SW480 (cell line): ENCODE measurements at regions not wholly inside any gene's neighbourhood (a gene's known extent, or its start where the extent isn't known, plus 50 kb on each side); places are given as distances from the start of the nearest gene placed in this dataset.
"Not testable (repeated sequence)": the region's sequence is repeated elsewhere in the genome, so short reads cannot be mapped to it uniquely, and the experiment has no call there.

ENCODE experiments used
- DNase-seq: peaks from one replicate; pipeline ENCODE4 v3.0.0-alpha.2; 2016; ENCODE audit warnings: low spot score

DNA sequence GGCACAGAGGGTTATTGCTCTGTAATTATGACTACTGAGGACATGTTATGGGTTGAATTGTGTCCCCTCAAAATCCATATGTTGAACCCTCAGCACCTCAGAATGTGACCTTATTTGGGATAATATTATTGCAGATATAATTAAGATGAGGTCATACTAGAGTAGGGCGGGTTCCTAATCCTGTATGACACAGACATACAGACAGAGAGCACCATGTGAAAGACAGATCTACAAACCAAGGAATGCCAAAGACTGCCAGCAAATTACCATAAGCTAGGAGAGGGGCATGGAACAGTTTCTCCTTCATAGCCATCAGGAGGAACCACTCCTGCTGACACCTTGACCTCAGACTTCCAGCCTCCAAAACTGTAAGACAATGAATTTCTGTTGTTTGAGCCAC lies 115.2 kb upstream of the OTUD4 start:
- peak; percentile 3 for DNase-seq

DNA sequence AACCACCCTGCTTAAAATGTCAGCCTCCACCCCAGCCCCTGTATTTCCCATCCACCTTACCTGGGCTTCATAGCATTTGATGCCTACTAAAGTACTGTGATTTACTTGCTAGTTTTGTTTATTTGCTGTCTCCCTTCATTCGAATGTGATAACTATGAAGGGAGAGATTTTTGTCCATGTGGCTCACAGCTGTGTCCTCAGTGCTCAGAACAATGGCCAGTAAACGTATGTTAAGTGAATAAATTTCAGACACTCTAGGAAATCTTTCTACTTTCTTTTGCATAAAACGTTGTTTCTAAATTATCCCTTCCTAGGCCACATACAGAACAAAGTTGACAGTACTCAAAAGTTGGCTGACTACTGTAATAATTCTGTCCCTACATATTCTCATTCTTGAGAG lies 114.7 kb upstream of the OTUD4 start:
- DNase-seq, result no peak

DNA sequence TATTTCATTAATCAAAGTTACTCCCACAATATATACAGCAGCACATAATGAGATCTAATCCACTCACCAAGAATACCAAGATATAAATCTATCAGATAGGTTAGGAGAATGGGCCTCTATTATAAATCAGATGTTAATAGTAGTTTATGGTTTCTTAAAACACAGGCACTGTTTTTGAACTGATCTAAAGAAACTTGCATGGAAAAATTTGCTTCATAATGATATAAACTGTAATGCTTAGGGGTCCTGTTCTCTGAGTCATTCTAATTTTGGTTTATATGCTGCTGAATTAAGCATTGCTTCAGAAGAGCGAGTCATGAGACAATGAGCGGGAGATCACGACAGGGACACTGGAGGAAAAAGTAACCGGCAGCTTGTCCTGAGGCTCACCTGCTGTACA lies 113.3 kb upstream of the OTUD4 start:
- no peak for DNase-seq

DNA sequence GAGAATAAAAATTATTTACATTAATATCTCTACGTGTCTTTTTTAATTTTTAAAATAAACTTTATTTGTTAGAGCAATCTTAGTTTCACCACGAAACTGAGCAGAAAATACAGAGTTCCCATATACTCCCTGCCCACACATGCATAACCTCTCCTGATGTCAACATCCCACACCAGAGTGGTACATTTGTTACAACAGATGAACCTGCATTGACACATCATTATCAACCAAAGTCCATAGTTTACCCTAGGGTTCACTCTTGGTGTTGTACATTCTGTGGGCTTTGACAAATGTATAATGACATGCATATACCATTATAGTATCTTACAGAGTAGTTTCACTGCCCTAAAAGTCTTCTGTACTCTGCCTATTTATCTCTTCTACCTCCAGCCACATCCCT lies 110.6 kb upstream of the OTUD4 start:
- DNase-seq, result no peak

DNA sequence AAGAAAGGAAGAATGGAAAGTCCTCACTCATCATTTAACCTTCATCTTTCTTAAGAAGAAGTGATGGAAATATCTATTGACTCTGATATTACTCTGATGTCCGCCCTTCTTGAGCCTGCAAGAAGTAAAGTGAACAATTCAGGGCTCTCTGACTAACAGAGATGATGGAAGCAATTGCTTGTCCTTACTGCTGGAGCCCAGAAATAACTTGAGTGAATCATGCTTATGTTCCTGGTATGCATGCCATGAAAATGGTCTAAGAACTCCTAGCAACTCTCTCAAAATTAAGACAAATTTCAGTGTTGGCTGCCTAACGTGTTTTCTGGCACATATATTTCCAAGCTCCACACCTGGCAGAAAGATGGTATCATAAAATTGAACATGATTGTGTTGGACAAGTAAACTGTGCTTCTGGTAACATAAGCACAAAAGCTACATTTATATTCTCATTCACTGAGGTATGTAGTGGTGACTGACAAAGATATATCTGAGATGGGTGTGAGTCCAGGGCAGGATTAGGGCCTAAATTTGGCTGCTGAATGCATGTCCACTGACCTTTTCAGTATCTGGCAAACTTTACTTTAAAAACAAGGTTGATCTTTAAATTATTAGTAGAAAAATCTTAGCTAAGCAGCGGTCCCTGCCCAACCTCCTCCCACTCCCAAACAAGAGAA lies 109.2 kb upstream of the OTUD4 start:
- no peak for DNase-seq

DNA sequence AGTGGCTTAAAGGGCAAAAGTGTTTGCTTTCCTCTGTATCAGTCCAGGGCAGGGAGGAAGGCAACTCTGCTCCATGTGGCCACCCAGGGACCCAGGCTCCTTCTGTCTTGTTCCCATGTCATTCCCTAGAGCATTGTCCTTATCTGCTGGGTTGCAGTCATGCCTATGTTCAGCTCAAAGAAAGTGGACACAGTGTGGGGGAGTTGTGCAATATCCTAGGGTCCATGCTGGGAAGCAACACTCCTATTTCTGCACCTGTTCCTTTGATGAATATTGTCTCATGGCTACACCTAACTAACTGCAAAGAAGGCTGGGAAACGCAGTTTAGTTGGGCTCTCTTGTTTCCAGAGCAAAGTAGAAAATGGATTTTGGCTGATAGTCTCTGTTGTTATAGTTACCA lies 107.0 kb upstream of the OTUD4 start:
- no peak for DNase-seq

DNA sequence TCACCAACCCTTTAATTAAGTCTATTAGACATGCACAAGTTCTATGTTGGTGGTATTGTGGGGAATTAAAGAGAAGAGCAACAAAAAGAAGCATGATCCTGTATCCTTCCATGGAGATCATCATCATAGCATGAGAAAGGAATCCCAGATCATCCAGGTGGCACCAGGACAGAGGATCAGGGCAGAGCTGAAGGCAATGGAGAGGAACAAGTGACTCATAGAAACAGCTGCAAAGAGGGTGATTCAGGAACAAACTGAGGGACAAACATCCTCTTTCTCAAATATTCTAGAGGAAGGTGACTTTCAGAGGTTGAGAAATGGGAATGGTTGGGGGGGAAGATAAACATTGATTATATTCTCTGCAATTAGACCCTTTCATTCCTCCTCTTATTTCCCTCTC lies 105.5 kb upstream of the OTUD4 start:
- peak; percentile 5 for DNase-seq

DNA sequence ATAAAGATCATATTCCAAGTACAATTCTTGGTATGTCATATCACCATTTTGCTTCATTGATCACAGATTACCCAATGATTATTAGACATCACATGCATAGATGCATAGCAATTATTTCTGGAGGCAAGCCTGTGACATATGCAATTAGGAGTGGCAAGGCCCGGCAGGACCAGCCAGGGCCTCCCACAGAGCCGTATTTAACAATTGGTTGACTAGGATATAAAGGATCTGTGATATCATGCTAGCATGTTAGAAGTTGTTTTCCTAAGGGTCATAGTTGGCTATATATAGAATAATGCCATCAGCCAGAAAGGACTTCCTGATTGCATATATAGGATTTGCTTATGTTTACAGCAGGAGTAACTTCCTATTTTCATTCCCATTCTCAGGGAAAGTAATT lies 103.5 kb upstream of the OTUD4 start:
- no peak for DNase-seq

DNA sequence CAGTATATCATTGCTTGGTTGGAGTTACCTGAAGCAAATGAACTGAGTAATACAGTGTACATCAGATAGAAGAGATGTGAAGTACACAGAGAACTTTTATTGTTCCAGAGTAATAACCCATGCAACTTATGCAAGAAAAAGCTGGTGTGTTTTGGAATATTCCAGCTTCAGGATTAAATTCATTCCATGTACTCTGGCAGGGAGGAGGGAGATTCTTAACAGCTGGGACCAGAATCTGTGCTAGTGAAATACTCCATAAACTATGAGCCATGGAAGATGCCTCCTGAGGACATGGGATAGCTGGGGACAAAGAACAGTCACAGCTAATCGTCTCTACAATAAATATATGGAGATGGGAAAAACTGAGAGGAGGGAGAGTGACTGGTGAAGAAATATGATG lies 101.6 kb upstream of the OTUD4 start:
- DNase-seq, result no peak

DNA sequence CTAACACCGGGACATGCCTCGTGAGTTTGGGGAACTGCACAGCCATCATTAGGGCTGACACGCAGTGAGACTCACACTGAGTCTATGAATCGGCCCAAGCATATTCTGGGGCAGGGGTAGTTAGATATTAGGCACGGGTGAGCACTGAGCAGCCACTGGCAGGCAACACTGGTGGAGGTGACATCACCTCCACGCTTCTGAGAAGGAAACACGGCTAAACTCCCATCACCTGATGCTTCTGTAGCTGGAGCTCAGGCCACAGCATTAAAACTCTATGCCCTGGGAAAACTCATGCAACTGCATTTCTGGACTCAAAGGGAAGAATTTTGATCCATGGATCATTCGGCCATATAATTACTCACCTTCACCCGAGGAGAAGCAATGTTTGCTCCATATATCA lies 100.8 kb upstream of the OTUD4 start:
- no peak for DNase-seq

DNA sequence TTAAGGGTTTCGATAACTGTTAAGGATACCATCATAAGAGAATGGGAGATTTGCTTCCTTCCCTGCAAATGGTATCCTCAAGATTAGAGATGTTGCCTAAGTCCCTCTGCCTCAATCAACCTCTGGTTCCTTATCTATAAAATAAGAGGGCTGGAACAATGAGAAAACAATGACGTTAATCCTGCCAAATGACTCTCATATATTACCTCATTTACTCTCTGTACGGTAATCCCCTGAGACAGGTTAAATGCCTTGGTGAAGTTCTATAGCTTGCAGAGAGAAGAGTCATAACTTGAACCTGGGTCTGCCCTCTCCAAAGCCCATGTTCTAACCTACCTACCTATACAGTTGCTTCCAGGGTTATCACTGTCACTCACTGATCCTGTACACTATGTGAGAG lies 100.2 kb upstream of the OTUD4 start:
- DNase-seq, result no peak

DNA sequence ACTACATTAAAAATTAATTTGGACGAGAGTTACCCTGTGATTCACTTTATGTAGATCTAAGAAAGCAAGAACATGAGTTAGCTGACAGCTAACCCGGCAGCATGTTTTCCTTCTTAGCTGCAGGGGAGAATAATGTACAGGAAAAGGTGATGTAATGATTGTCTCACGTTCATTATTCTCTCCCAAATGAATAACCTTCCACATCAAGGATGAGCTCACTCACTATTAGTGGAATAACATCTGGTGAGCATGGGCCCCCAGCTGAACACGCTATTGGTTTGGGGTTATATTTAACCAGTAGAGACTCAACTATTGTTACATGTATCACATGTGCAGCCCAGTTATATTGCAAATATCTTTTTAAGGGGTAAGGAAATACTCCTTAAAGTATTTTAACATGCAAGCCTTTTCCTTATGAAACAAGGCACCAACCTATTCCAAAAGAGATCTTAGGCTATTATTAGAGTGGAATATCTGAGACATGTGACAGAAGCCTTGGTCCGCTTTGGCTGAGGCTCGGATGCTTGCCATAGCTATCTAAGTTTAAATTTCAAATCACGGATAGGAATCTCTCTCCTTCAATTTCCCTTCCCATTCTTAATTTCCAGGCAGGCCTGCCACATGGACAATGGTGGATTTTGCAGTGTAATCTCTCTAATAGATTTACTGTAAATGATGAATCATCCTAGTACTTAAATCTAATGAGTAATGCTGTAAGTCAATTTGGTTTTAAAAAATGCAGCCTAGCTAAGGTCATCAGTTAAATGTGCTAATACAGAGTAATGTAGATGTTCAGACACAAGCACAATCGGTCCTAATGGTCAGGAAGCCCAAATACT lies 99.0 kb upstream of the OTUD4 start:
- peak; percentile 16 for DNase-seq

DNA sequence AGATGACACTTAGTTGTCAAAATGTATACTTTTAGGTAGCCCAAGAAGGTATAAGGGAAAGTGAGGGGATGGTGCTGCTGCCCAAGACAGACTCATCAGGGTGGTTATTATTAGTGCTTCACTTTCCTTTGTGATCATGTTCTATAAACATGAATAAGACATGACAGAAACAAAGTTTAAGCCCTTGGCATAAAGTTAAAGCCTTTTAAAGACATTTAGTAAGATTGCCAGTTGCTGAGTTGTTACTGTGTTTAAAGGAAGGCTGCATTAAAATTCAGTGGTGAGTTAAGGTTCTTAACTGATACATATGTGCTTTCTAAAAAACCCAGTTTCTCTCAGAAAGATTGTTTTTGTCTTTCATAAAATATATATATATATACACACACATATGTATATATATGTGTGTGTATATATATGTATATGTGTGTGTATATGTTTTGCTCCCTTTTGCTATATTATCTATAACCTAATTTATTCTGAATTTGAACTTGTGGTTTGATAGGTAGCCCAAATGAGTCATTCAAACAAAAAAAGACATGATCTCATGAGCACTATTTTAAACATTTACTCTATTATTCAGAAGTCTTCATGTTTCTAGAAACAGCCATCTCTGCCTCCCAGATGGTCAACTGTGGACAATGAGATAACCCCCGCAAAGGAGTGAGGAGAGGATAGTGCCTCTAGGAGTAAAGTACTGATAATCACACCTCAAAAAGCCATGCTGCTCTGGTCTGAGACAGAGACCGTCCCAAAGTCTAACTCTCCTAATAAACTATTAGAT lies 98.1 kb upstream of the OTUD4 start:
- no peak for DNase-seq

DNA sequence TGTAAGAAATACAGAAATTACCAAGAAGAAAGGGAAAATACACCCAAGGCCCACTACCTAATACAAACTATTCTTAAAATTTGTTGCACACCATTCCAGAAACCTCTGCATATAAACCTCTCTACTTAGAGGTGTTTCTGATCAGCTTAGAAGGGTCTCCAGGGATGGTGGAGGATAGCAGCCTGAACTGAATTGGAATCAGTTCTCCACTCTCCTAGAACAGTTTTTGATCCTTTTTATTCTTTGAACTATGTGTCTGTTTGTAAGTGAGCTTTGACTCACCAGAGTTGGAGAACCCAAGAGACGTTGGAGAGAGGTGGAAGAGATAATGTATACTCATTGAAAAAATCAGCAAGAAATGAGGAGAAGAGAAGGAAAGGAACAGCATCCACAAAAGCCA lies 96.6 kb upstream of the OTUD4 start:
- no peak for DNase-seq

DNA sequence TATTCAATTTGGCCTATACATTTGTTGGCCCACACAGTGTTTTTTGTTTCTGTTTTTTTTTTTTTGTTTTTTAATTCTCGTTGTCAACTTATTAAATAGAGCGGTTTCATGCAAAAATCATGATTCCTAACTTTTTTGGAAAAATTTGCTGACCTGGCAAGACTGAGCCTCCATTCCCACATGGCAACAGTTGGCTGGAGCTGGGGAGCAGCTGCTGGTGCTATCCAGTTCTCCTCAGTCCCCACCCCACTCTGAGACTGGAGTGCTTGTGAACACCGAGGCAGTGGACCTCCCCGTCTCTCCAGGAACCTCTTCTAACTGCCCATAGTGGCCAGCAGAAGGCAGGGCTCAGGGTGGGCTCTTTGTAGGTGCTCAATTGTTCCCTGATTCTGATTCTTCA lies 95.7 kb upstream of the OTUD4 start:
- no peak for DNase-seq

DNA sequence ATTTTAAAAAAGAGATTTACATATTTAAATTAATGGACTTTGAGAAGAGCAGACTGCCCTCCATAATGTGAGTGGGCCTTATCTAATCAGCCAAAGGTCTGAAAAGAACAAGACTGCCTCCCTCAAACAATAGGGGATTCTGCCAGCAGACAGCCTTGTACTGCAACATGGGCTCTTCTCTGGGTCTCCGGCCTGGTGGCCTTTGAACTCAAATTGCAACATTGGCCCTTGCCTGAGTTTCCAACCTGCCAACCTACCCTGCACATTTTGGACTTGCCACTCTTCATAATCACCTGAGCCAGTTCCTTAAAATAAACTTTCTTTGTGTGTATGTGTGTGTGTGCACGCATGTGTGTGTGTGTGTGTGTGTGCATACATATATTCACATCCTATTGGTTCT lies 90.8 kb upstream of the OTUD4 start:
- DNase-seq, result no peak

DNA sequence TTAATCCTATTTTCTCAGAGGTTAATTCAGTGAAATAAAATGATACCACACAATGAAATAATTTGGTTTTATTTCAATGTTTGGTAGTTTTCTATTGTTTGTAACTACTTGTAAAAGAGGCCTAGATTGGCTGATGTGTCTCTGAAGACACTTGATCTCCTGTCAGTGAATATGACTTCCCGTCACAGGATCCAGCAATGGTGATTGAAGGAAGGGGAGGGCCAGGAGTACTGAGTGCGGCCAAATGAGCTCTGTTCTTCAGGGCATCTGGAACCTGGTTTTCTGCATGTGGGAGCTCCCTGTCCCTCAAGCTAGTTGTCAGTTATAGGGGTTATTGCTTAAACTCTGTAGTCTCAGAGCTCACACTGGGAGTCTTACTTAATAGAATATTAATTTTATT lies 86.5 kb upstream of the OTUD4 start:
- DNase-seq, result no peak

DNA sequence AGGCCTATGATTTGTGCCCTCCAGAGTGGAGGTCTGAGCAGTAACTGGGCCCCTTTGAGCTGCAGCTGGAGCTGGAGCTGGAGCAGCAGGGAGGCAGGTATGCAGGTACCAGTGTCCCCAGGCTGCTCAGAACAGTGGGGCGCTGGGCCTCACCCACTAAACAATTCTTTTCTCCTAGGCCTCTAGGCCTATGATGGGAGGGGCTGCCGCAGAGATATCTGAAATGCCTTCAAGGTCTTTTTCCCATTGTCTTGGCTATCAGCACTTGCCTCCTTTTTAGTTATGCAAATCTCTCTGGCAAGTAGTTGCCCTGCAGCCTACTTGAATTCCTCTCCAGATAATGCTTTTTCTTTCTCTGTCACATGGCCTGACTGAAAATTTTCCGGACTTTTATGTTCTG lies 79.7 kb upstream of the OTUD4 start:
- no peak for DNase-seq

DNA sequence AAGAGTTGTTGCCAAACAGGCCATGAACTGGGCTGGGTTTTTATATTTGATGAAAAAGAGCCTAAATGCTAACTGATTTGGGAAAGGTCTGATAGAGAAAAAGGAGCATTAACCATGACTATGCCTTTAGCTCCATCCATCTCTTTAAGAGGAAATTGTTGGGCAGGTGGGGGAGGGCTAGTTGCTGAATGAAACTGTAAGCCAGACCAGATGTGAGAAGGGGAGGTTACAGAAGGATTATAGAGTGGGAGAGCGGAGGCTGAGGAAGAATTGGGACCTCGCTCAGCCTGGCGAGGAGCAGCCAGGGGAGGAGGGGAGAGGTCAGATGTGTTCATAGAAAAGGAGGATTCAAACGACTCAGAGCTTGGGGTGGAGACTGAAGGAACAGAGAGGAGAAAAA lies 74.9 kb upstream of the OTUD4 start:
- DNase-seq, result not testable (repeated sequence)

DNA sequence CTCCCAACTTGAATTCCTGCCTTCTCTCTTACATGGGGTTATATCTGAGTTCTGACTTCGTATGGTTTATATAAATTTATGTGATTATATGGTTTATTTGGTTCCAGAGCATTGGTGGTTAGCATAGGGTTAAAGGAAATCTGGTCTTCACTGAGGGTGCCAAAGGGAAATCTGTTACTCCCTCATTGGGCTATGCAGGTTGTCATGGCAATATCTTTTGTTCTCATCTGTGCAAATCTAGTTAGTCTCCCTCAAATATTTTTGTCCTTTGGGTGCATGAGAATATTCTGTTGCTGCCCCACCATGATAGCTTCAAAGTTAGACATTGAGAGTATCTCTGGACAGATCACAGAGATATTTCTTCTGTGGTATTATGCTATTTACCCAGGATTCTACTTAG lies 71.8 kb upstream of the OTUD4 start:
- DNase-seq, result no peak

DNA sequence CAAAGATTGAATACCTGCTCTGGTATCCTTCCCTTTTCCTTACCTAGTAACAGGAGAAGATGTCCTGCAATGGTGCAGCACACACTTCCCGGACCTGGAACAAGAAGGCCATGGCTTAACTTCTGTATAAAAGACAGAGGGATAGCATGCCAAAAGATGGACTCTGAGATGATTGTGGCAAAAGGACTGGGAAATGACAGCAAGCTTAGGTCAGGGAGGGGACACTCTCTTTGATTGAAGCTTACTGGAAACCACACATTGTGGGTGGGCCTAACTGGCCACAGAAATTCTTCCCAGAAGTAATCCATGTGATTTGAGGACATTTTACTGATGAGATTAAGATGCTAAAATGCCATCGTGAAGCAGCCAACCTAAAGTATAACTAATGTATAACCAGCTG lies 71.0 kb upstream of the OTUD4 start:
- DNase-seq, result no peak

DNA sequence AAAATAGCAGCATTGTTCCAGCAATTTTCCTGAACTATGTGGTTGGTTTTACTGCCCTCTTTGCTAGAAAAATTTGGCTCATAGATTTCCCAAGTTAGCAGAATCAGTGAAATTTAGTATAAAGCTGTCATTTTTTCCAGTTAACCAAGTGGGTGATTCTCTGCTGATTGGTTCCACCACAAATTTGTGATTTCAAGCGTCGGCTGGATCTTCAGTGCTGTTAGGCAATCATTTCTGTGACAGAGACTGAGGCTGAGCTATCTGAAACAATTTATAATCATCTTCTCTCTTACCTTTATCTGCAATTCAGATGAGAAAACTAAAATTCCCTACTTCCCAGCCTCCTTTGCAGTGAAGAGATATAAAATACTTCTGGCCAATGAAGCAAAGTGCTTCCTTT lies 68.6 kb upstream of the OTUD4 start:
- no peak for DNase-seq

DNA sequence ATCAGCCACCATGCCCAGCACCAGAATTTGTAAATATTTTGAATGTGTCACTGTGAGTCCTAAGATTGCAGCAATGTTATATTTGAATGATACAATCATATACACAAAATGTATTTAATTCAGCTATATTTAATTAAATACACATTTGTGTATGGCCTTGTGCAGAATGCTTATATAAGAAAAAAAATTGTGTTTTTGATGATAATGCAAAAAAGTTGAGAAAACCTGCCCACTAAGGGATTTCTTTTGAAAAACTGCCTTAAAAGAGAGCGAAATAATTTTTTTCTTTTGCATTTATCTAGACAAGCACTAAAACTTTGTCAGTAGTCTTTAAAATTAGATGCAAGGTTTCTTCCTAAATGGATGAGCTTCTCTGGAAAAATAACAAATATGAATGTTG lies 68.1 kb upstream of the OTUD4 start:
- no peak for DNase-seq
